Karpas-422 (cell line): ENCODE measurements at regions not wholly inside any gene's neighbourhood (a gene's known extent, or its start where the extent isn't known, plus 50 kb on each side); places are given as distances from the start of the nearest gene placed in this dataset.
A peak's percentile ranks its signal among the peaks of the same experiment; 100 is the strongest.

Source experiments
- DNase-seq: peaks from one replicate; pipeline ENCODE4 v3.0.0-alpha.2; 2015
- H2AFZ ChIP-seq: fragments of 200-600 bp; sonication (generic); 2 replicates; pipeline ENCODE4 v1.6.1; 2014; ENCODE audit warnings: antibody characterized with exemption, low read length, mixed read lengths
- H3K27ac ChIP-seq: fragments of 200-600 bp; sonication (generic); 2 replicates; pipeline ENCODE4 v1.5.1; 2014; ENCODE audit warnings: mild to moderate bottlenecking, low read length, moderate library complexity
- H3K27me3 ChIP-seq: fragments of 200-600 bp; sonication (generic); 2 replicates; pipeline ENCODE4 v1.6.1; 2014; ENCODE audit warnings: low read length, mixed read lengths
- H3K36me3 ChIP-seq: fragments of 200-600 bp; sonication (generic); 2 replicates; pipeline ENCODE4 v1.6.1; 2014; ENCODE audit warnings: low read length, mixed read lengths; ENCODE audit not compliant: insufficient read depth
- H3K4me1 ChIP-seq: fragments of 200-600 bp; sonication (generic); 2 replicates; pipeline ENCODE4 v1.6.1; 2014; ENCODE audit warnings: mild to moderate bottlenecking, low read length, mixed read lengths
- H3K4me2 ChIP-seq: fragments of 200-600 bp; sonication (generic); 2 replicates; pipeline ENCODE4 v1.6.1; 2014; ENCODE audit warnings: low read length, low read depth, mild to moderate bottlenecking; ENCODE audit not compliant: poor library complexity, severe bottlenecking
- H3K4me3 ChIP-seq: fragments of 200-600 bp; sonication (generic); 2 replicates; pipeline ENCODE4 v1.5.1; 2014; ENCODE audit warnings: mild to moderate bottlenecking, antibody characterized with exemption, low read length, mixed read lengths
- H3K79me2 ChIP-seq: fragments of 200-600 bp; sonication (generic); 2 replicates; pipeline ENCODE4 v1.6.1; 2014; ENCODE audit warnings: mild to moderate bottlenecking, low read length, mixed read lengths
- H3K9ac ChIP-seq: fragments of 200-600 bp; sonication (generic); 2 replicates; pipeline ENCODE4 v1.6.0; 2014; ENCODE audit warnings: low read length
- H3K9me2 ChIP-seq: fragments of 200-600 bp; sonication (generic), shearing (Covaris generic); replicated peaks from 2 replicates; pipeline ENCODE4 v1.6.0; 2014; ENCODE audit warnings: mild to moderate bottlenecking, low read length, moderate library complexity; ENCODE audit not compliant: insufficient read depth
- H3K9me3 ChIP-seq: fragments of 300-700, 200-600 bp; sonication (generic); 2 replicates; pipeline ENCODE4 v1.6.1; 2014; ENCODE audit warnings: low read length, mixed read lengths
- H4K20me1 ChIP-seq: fragments of 200-600 bp; sonication (generic); 2 replicates; pipeline ENCODE4 v1.6.1; 2014; ENCODE audit warnings: mild to moderate bottlenecking, antibody characterized with exemption, low read length, low read depth; ENCODE audit not compliant: insufficient read depth

GRCh38 chr4:12692815-12693214 is 791.3 kb downstream of the RAB28 start:
- H3K79me2 ChIP-seq, result no peaks in the 10 kb centered on the region
- no peak overlapping the region for H3K4me2 ChIP-seq
- H3K4me3 ChIP-seq, result no peak overlapping the region
- no peak overlapping the region for H3K27ac ChIP-seq
- H4K20me1 ChIP-seq, result no peaks in the 10 kb centered on the region
- H3K36me3 ChIP-seq, result no peaks in the 10 kb centered on the region
- no peak overlapping the region for H2AFZ ChIP-seq
- H3K9me2 ChIP-seq, result no peaks in the 10 kb centered on the region
- H3K4me1 ChIP-seq, result no peaks in the 10 kb centered on the region
- H3K27me3 ChIP-seq, result no peaks in the 10 kb centered on the region
- DNase-seq, result no peak
- H3K9ac ChIP-seq, result no peak overlapping the region
- H3K9me3 ChIP-seq, result no peaks in the 10 kb centered on the region

- H3K9me3 ChIP-seq, result no peaks in the 10 kb centered on the region
- H2AFZ ChIP-seq, result no peak overlapping the region
- H3K9me2 ChIP-seq, result no peaks in the 10 kb centered on the region
- no peaks in the 10 kb centered on the region for H3K4me1 ChIP-seq
- H3K36me3 ChIP-seq, result no peaks in the 10 kb centered on the region
- H3K4me2 ChIP-seq, result no peak overlapping the region
- H3K27ac ChIP-seq, result no peak overlapping the region
- no peaks in the 10 kb centered on the region for H4K20me1 ChIP-seq
- H3K79me2 ChIP-seq, result no peaks in the 10 kb centered on the region
- no peak overlapping the region for H3K4me3 ChIP-seq
- no peak for DNase-seq
- H3K9ac ChIP-seq, result no peak overlapping the region
- no peaks in the 10 kb centered on the region for H3K27me3 ChIP-seq
Measured at GRCh38 chr4:12691168-12691567, 793.0 kb downstream of the RAB28 start.

- no peaks in the 10 kb centered on the region for H3K36me3 ChIP-seq
- no peaks in the 10 kb centered on the region for H3K9me2 ChIP-seq
- H3K27me3 ChIP-seq, result no peaks in the 10 kb centered on the region
- DNase-seq, result no peak
- no peak overlapping the region for H3K27ac ChIP-seq
- H4K20me1 ChIP-seq, result no peaks in the 10 kb centered on the region
- H3K4me3 ChIP-seq, result no peak overlapping the region
- no peak overlapping the region for H3K4me2 ChIP-seq
- H3K9me3 ChIP-seq, result no peaks in the 10 kb centered on the region
- no peaks in the 10 kb centered on the region for H3K79me2 ChIP-seq
- H3K9ac ChIP-seq, result no peak overlapping the region
- no peaks in the 10 kb centered on the region for H3K4me1 ChIP-seq
- no peak overlapping the region for H2AFZ ChIP-seq
Measured at GRCh38 chr4:12689457-12689856, 794.7 kb downstream of the RAB28 start.

- Histone ChIP-seq H3K27me3 (no peaks in the 10 kb centered on the region), H3K79me2 (no peaks in the 10 kb centered on the region), H3K4me2 (no peak overlapping the region), H3K27ac (no peak overlapping the region), H3K9me2 (no peaks in the 10 kb centered on the region), H3K9me3 (peaks cover 5% of the 10 kb centered on the region), H4K20me1 (no peaks in the 10 kb centered on the region), H3K4me3 (no peak overlapping the region), H2AFZ (no peak overlapping the region), H3K9ac (no peak overlapping the region), H3K4me1 (no peaks in the 10 kb centered on the region), H3K36me3 (no peaks in the 10 kb centered on the region)
- DNase-seq, result peak; percentile 50
Measured at GRCh38 chr4:12679217-12679616, 804.9 kb downstream of the RAB28 start.

GRCh38 chr4:12674184-12674583 is 810.0 kb downstream of the RAB28 start:
- Histone ChIP-seq H2AFZ (no peak overlapping the region), H3K4me3 (no peak overlapping the region)

GRCh38 chr4:12672303-12672702 is 811.8 kb downstream of the RAB28 start:
- no peak overlapping the region for H3K9ac ChIP-seq
- DNase-seq, result no peak
- no peaks in the 10 kb centered on the region for H3K79me2 ChIP-seq
- H3K27ac ChIP-seq, result no peak overlapping the region
- no peaks in the 10 kb centered on the region for H3K27me3 ChIP-seq
- no peaks in the 10 kb centered on the region for H4K20me1 ChIP-seq
- no peaks in the 10 kb centered on the region for H3K36me3 ChIP-seq
- H3K9me3 ChIP-seq, result peaks cover 7% of the 10 kb centered on the region
- 0 out of 2 replicates have a peak, but pooled peaks cover 3% of the 10 kb centered on the region for H3K9me2 ChIP-seq
- no peak overlapping the region for H2AFZ ChIP-seq
- no peak overlapping the region for H3K4me2 ChIP-seq
- H3K4me1 ChIP-seq, result no peaks in the 10 kb centered on the region
- no peak overlapping the region for H3K4me3 ChIP-seq

More at GRCh38 chr4:12674184-12674583, 810.0 kb downstream of the RAB28 start:
- H3K9me2 ChIP-seq, result 0 out of 2 replicates have a peak, but pooled peaks cover 3% of the 10 kb centered on the region
- no peak for DNase-seq
- H3K4me1 ChIP-seq, result no peaks in the 10 kb centered on the region
- H3K27ac ChIP-seq, result no peak overlapping the region
- no peaks in the 10 kb centered on the region for H3K79me2 ChIP-seq
- H3K36me3 ChIP-seq, result no peaks in the 10 kb centered on the region
- no peak overlapping the region for H3K9ac ChIP-seq
- peaks cover 7% of the 10 kb centered on the region for H3K9me3 ChIP-seq
- H4K20me1 ChIP-seq, result no peaks in the 10 kb centered on the region
- H3K27me3 ChIP-seq, result no peaks in the 10 kb centered on the region
- no peak overlapping the region for H3K4me2 ChIP-seq

- H3K9me3 ChIP-seq, result no peaks in the 10 kb centered on the region
- no peaks in the 10 kb centered on the region for H3K4me1 ChIP-seq
- H4K20me1 ChIP-seq, result no peaks in the 10 kb centered on the region
- no peak overlapping the region for H3K4me2 ChIP-seq
- no peak overlapping the region for H3K27ac ChIP-seq
- H3K9ac ChIP-seq, result no peak overlapping the region
- H3K36me3 ChIP-seq, result no peaks in the 10 kb centered on the region
- no peak for DNase-seq
- H3K79me2 ChIP-seq, result no peaks in the 10 kb centered on the region
- no peaks in the 10 kb centered on the region for H3K9me2 ChIP-seq
- no peak overlapping the region for H3K4me3 ChIP-seq
- H3K27me3 ChIP-seq, result no peaks in the 10 kb centered on the region
- no peak overlapping the region for H2AFZ ChIP-seq
Measured at GRCh38 chr4:12658146-12658545, 826.0 kb downstream of the RAB28 start.

- Histone ChIP-seq H3K4me2 (no peak overlapping the region), H3K4me1 (no peaks in the 10 kb centered on the region), H4K20me1 (no peaks in the 10 kb centered on the region), H3K9ac (no peak overlapping the region), H3K79me2 (no peaks in the 10 kb centered on the region), H3K27ac (no peak overlapping the region), H3K36me3 (no peaks in the 10 kb centered on the region), H3K4me3 (no peak overlapping the region), H3K9me3 (peaks cover 6% of the 10 kb centered on the region), H2AFZ (no peak overlapping the region), H3K9me2 (no peaks in the 10 kb centered on the region), H3K27me3 (no peaks in the 10 kb centered on the region)
- DNase-seq, result no peak
Measured at GRCh38 chr4:12651876-12652275, 832.3 kb downstream of the RAB28 start.

GRCh38 chr4:12645732-12646131 is 838.4 kb downstream of the RAB28 start:
- DNase-seq, result no peak
- H3K9me3 ChIP-seq, result peaks cover 6% of the 10 kb centered on the region
- no peaks in the 10 kb centered on the region for H4K20me1 ChIP-seq
- no peaks in the 10 kb centered on the region for H3K36me3 ChIP-seq
- no peak overlapping the region for H3K27ac ChIP-seq
- H3K4me3 ChIP-seq, result no peak overlapping the region
- no peaks in the 10 kb centered on the region for H3K27me3 ChIP-seq
- H3K9me2 ChIP-seq, result no peaks in the 10 kb centered on the region; the same call in 1 of the 2 replicates
- H3K4me2 ChIP-seq, result no peak overlapping the region
- no peak overlapping the region for H3K9ac ChIP-seq
- no peaks in the 10 kb centered on the region for H3K4me1 ChIP-seq
- H2AFZ ChIP-seq, result no peak overlapping the region
- no peaks in the 10 kb centered on the region for H3K79me2 ChIP-seq
